GM23338 (cell line): ENCODE measurements at regions not wholly inside any gene's neighbourhood (a gene's known extent, or its start where the extent isn't known, plus 50 kb on each side); places are given as distances from the start of the nearest gene placed in this dataset.

Experiments
- CREB1 ChIP-seq: fragments of 250-450 bp; sonication (Bioruptor Pico); IDR thresholded peaks from 2 replicates; pipeline ENCODE4 v1.5.0; 2020; ENCODE audit warnings: low read depth, mild to moderate bottlenecking, moderate library complexity
- CTCF ChIP-seq, 2 experiments: fragments of 200-600 bp in 1 of 2; sonication (generic) in 1 of 2; conservative IDR thresholded peaks; 2 replicates each; pipeline versions ENCODE4 v1.5.1 to v1.6.1; 2016 to 2017; ENCODE audit warnings: antibody characterized with exemption in 2 of 2, low read depth in 2 of 2, mild to moderate bottlenecking in 2 of 2, moderate library complexity in 1 of 2
- ETS1 ChIP-seq: IDR thresholded peaks from 2 replicates; pipeline ENCODE4 v1.6.1; 2016; ENCODE audit warnings: antibody characterized with exemption
- EZH2 ChIP-seq: fragments of 200-600 bp; sonication (generic); IDR thresholded peaks from one replicate; pipeline ENCODE4 v1.8.0; 2017; ENCODE audit warnings: antibody characterized with exemption, mild to moderate bottlenecking, low read depth; ENCODE audit not compliant: unreplicated experiment
- EZH2phosphoT487 ChIP-seq: fragments of 200-600 bp; sonication (generic); IDR thresholded peaks from one replicate; pipeline ENCODE4 v1.8.1; 2018; ENCODE audit warnings: antibody characterized with exemption; ENCODE audit not compliant: unreplicated experiment
- JUNB ChIP-seq: IDR thresholded peaks from one replicate; pipeline ENCODE4 v1.6.1; 2016; ENCODE audit warnings: antibody characterized with exemption; ENCODE audit not compliant: unreplicated experiment
- NANOG ChIP-seq: IDR thresholded peaks from 2 replicates; pipeline ENCODE4 v1.6.1; 2016; ENCODE audit warnings: antibody characterized with exemption, borderline replicate concordance
- POLR2AphosphoS5 ChIP-seq: IDR thresholded peaks from 2 replicates; pipeline ENCODE4 v1.6.1; 2016; ENCODE audit warnings: antibody characterized with exemption, low read depth
- REST ChIP-seq: IDR thresholded peaks from one replicate; pipeline ENCODE4 v1.6.1; 2018; ENCODE audit warnings: antibody characterized with exemption; ENCODE audit not compliant: unreplicated experiment
- ZNF114 ChIP-seq: fragments of 250-450 bp; sonication (Bioruptor Pico); IDR thresholded peaks from 2 replicates; pipeline ENCODE4 v1.5.0; 2020; ENCODE audit warnings: mild to moderate bottlenecking, moderate library complexity

GRCh38 chr12:17388679-17389078 is 701.3 kb downstream of the RERGL start:
- TF ChIP-seq CTCF (conservative IDR thresholded peaks at IDR 0.05; ENCODE audit: low read depth in 2 of 2) = no peak
- TF ChIP-seq POLR2AphosphoS5 = no peak
- TF ChIP-seq REST = no peak
- TF ChIP-seq ZNF114 (CRISPR knock-in tag) = no peak
- TF ChIP-seq EZH2 = no peak
- TF ChIP-seq EZH2phosphoT487 = no peak
- TF ChIP-seq CREB1 = no peak
- TF ChIP-seq JUNB = no peak
- TF ChIP-seq NANOG = no peak
- TF ChIP-seq ETS1 = no peak
